HG03565 (cell line): ENCODE measurements at regions not wholly inside any gene's neighbourhood (a gene's known extent, or its start where the extent isn't known, plus 50 kb on each side); places are given as distances from the start of the nearest gene placed in this dataset.

Experiments
- ATAC-seq: cut with Tn5 transposase; IDR thresholded peaks from one replicate; pipeline ENCODE4 v1.9.1; 2021; ENCODE audit warnings: mild to moderate bottlenecking, moderate library complexity; ENCODE audit not compliant: unreplicated experiment

- ATAC-seq = no peak
Measured at GRCh38 chr2:128368437-128369107, 49.9 kb upstream of the HS6ST1 start.

GRCh38 chr2:128369108-128369555, 50.5 kb upstream of the HS6ST1 start:
- ATAC-seq = no peak

GRCh38 chr2:128369602-128370467, 51.2 kb upstream of the HS6ST1 start:
- ATAC-seq = no peak

GRCh38 chr2:128370468-128371247, 52.0 kb upstream of the HS6ST1 start:
- ATAC-seq = no peak

GRCh38 chr2:128371248-128371630, 52.6 kb upstream of the HS6ST1 start:
- ATAC-seq = no peak

- no peak for ATAC-seq
Measured at GRCh38 chr2:128371648-128372345, 53.1 kb upstream of the HS6ST1 start.

GRCh38 chr2:128372621-128373341, 54.1 kb upstream of the HS6ST1 start:
- no peak for ATAC-seq

GRCh38 chr2:128373451-128374000, 54.9 kb upstream of the HS6ST1 start:
- no peak for ATAC-seq

GRCh38 chr2:128374001-128374710, 55.5 kb upstream of the HS6ST1 start:
- ATAC-seq = no peak

GRCh38 chr2:128374711-128375413, 56.2 kb upstream of the HS6ST1 start:
- no peak for ATAC-seq

GRCh38 chr2:128375454-128375853, 56.8 kb upstream of the HS6ST1 start:
- ATAC-seq = no peak

GRCh38 chr2:128376241-128377041, 57.8 kb upstream of the HS6ST1 start:
- no peak for ATAC-seq

GRCh38 chr2:128377071-128377910, 58.6 kb upstream of the HS6ST1 start:
- ATAC-seq = no peak

- no peak for ATAC-seq
Measured at GRCh38 chr2:128378231-128379020, 59.8 kb upstream of the HS6ST1 start.

GRCh38 chr2:128379021-128380015, 60.6 kb upstream of the HS6ST1 start:
- ATAC-seq = no peak
